H1 (cell line): ENCODE measurements at regions not wholly inside any gene's neighbourhood (a gene's known extent, or its start where the extent isn't known, plus 50 kb on each side); places are given as distances from the start of the nearest gene placed in this dataset.

Experiments used
- CTCF ChIP-seq, 3 experiments: IDR thresholded peaks; 1 replicate in 2 of 3; 2 replicates in 1 of 3; pipeline versions ENCODE4 v1.5.1 to v1.6.1; 2011; ENCODE audit warnings: low read length in 3 of 3, mild to moderate bottlenecking in 3 of 3, inconsistent platforms in 2 of 3, low read depth in 1 of 3, moderate library complexity in 1 of 3; ENCODE audit not compliant: insufficient read depth in 1 of 3; ENCODE audit errors: control extremely low read depth in 1 of 3
- POLR2A ChIP-seq, 2 experiments: IDR thresholded peaks; 1 replicate in 1 of 2; 2 replicates in 1 of 2; pipeline ENCODE4 v1.6.1; 2011; ENCODE audit warnings: low read depth in 2 of 2, low read length in 2 of 2, mild to moderate bottlenecking in 2 of 2; ENCODE audit errors: control extremely low read depth in 1 of 2
- SP2 ChIP-seq: IDR thresholded peaks from 2 replicates; pipeline ENCODE4 v1.6.1; 2012; ENCODE audit warnings: mild to moderate bottlenecking, low read length, inconsistent platforms

- TF ChIP-seq POLR2A (IDR thresholded peaks at IDR 0.05; ENCODE audit: control extremely low read depth in 1 of 2, low read depth in 2 of 2, low read length in 2 of 2): no peak
- TF ChIP-seq SP2: no peak
- no peak for TF ChIP-seq CTCF (IDR thresholded peaks at IDR 0.05; ENCODE audit: control extremely low read depth in 1 of 3, insufficient read depth in 1 of 3, low read depth in 1 of 3, low read length in 3 of 3)
Observed at GRCh38 chr6:33854572-33855030, 50.8 kb upstream of the MLN start.
